Calu3 (cell line): ENCODE measurements at regions not wholly inside any gene's neighbourhood (a gene's known extent, or its start where the extent isn't known, plus 50 kb on each side); places are given as distances from the start of the nearest gene placed in this dataset.

Source experiments
- BruUV-seq: library from RNA; stranded (reverse); fragments of 400-500 nt; replicated peaks from 2 replicates; lab custom pipeline; 2021; lab: Mats Ljungman, UMichigan
- CTCF ChIA-PET: fragments of 300-600 bp; sonication (Branson Sonifier 250); formaldehyde crosslinking; loops from one replicate; lab custom pipeline; 2022; ENCODE audit warnings: antibody characterized with exemption; lab: Charles Lee
- DNase-seq: peaks from one replicate; pipeline ENCODE4 v3.0.0; 2022
- H3K27ac Mint-ChIP-seq: one replicate; pipeline ENCODE4 v1.8.0; 2022; ENCODE audit warnings: mixed read lengths; ENCODE audit not compliant: unreplicated experiment
- H3K27me3 Mint-ChIP-seq: one replicate; pipeline ENCODE4 v1.8.0; 2022; ENCODE audit warnings: mixed read lengths; ENCODE audit not compliant: unreplicated experiment
- H3K36me3 Mint-ChIP-seq: one replicate; pipeline ENCODE4 v1.8.0; 2022; ENCODE audit warnings: mild to moderate bottlenecking, moderate library complexity, mixed read lengths; ENCODE audit not compliant: insufficient read depth, unreplicated experiment
- H3K4me1 Mint-ChIP-seq: one replicate; pipeline ENCODE4 v1.8.0; 2022; ENCODE audit warnings: mild to moderate bottlenecking, low read depth, mixed read lengths; ENCODE audit not compliant: unreplicated experiment
- H3K4me3 Mint-ChIP-seq: one replicate; pipeline ENCODE4 v1.8.0; 2022; ENCODE audit warnings: mild to moderate bottlenecking, low read depth, moderate library complexity, mixed read lengths; ENCODE audit not compliant: unreplicated experiment
- H3K9me3 Mint-ChIP-seq: one replicate; pipeline ENCODE4 v1.8.0; 2022; ENCODE audit warnings: low read depth, mixed read lengths; ENCODE audit not compliant: unreplicated experiment
- CTCF ChIP-seq: fragments of 200-600 bp; IDR thresholded peaks from one replicate; pipeline ENCODE4 v1.8.0; 2022; ENCODE audit warnings: antibody characterized with exemption; ENCODE audit not compliant: unreplicated experiment
- intact Hi-C: fragments of 100-400 bp; cut with micrococcal nuclease; formaldehyde crosslinking; loops from one replicate; pipeline ENCODE4 v1.10.0; 2022; ENCODE audit not compliant: unreplicated experiment

GRCh38 chr3:30974071-30974470 is 79.6 kb upstream of the GADL1 start:
- no TSS peak for BruUV-seq
- H3K9me3 Mint-ChIP-seq = no peaks in the 10 kb centered on the region
- H3K27ac Mint-ChIP-seq = no peak overlapping the region
- H3K4me1 Mint-ChIP-seq = no peaks in the 10 kb centered on the region
- intact Hi-C loops = no loop called here
- no peaks in the 10 kb centered on the region for H3K36me3 Mint-ChIP-seq
- CTCF ChIA-PET = no interaction called here
- TF ChIP-seq CTCF = no peak
- no peak for DNase-seq
- H3K27me3 Mint-ChIP-seq = no peaks in the 10 kb centered on the region
- H3K4me3 Mint-ChIP-seq = no peak overlapping the region

- no peaks in the 10 kb centered on the region for H3K27me3 Mint-ChIP-seq
- H3K4me1 Mint-ChIP-seq = no peaks in the 10 kb centered on the region
- CTCF ChIA-PET = no interaction called here
- no peak overlapping the region for H3K4me3 Mint-ChIP-seq
- no peaks in the 10 kb centered on the region for H3K9me3 Mint-ChIP-seq
- no peak for DNase-seq
- TF ChIP-seq CTCF = no peak
- H3K27ac Mint-ChIP-seq = no peak overlapping the region
- intact Hi-C loops = no loop called here
- BruUV-seq = no TSS peak
- no peaks in the 10 kb centered on the region for H3K36me3 Mint-ChIP-seq
These were observed 83.1 kb upstream of the GADL1 start for GRCh38 chr3:30977592-30977991.

DNA sequence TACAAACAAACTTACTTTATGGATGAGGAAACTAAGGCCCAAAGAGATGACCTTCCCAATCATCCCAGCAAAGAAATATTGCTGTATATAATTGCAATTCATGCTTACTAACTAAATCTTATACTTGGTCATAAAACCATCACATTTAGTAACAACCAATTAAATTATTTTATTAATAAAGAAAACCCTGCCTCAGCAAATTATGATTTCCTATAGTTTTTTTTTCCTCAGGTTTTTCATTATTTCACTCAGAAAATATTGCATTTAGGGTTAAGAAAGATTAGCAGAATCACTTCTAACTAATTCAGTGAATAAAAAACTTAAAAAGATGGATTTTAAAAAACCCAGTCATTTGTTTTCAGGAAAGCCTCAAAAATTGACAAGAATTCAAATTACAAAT is 86.5 kb upstream of the GADL1 start:
- H3K4me1 Mint-ChIP-seq = peaks cover 8% of the 10 kb centered on the region
- H3K4me3 Mint-ChIP-seq = no peak overlapping the region
- TF ChIP-seq CTCF = no peak
- H3K36me3 Mint-ChIP-seq = no peaks in the 10 kb centered on the region
- DNase-seq = no peak
- no peaks in the 10 kb centered on the region for H3K9me3 Mint-ChIP-seq
- H3K27me3 Mint-ChIP-seq = no peaks in the 10 kb centered on the region
- intact Hi-C loops = no loop called here
- no TSS peak for BruUV-seq
- no peak overlapping the region for H3K27ac Mint-ChIP-seq
- CTCF ChIA-PET = no interaction called here

- DNase-seq = no peak
- Mint-ChIP-seq H3K27me3 (no peaks in the 10 kb centered on the region), H3K4me1 (peaks cover 8% of the 10 kb centered on the region), H3K27ac (no peak overlapping the region), H3K9me3 (no peaks in the 10 kb centered on the region), H3K4me3 (no peak overlapping the region), H3K36me3 (no peaks in the 10 kb centered on the region)
- TF ChIP-seq CTCF = no peak
- CTCF ChIA-PET = no interaction called here
- intact Hi-C loops = no loop called here
- BruUV-seq = no TSS peak
These were observed 88.1 kb upstream of the GADL1 start for GRCh38 chr3:30982416-30983075.
